Hepatocyte (in vitro differentiated cells): ENCODE measurements at regions not wholly inside any gene's neighbourhood (a gene's known extent, or its start where the extent isn't known, plus 50 kb on each side); places are given as distances from the start of the nearest gene placed in this dataset.

Experiments
- CTCF ChIP-seq: fragments of 200-600 bp; sonication (generic); IDR thresholded peaks from 2 replicates; pipeline ENCODE4 v1.5.1; 2016; ENCODE audit warnings: antibody characterized with exemption, mild to moderate bottlenecking; ENCODE audit not compliant: poor library complexity
- EZH2 ChIP-seq: fragments of 200-600 bp; sonication (generic); IDR thresholded peaks from 2 replicates; pipeline ENCODE4 v1.6.1; 2016; ENCODE audit warnings: antibody characterized with exemption, mild to moderate bottlenecking, borderline replicate concordance
- EZH2phosphoT487 ChIP-seq: fragments of 200-600 bp; sonication (generic); IDR thresholded peaks from one replicate; pipeline ENCODE4 v1.6.1; 2018; ENCODE audit warnings: antibody characterized with exemption, mild to moderate bottlenecking, low read depth, moderate library complexity; ENCODE audit not compliant: unreplicated experiment, severe bottlenecking

GRCh38 chr6:9464583-9464982, 950.3 kb downstream of the TFAP2A start:
- no peak for TF ChIP-seq CTCF
- TF ChIP-seq EZH2 = no peak
- TF ChIP-seq EZH2phosphoT487 = no peak
